Inflammatory macrophage treated with lipopolysaccharide for 4 hours (primary cell): ENCODE measurements at regions not wholly inside any gene's neighbourhood (a gene's known extent, or its start where the extent isn't known, plus 50 kb on each side); places are given as distances from the start of the nearest gene placed in this dataset.

Experiments used
- DNase-seq: peaks from one replicate; pipeline ENCODE4 v3.0.0-alpha.2; 2020

DNA sequence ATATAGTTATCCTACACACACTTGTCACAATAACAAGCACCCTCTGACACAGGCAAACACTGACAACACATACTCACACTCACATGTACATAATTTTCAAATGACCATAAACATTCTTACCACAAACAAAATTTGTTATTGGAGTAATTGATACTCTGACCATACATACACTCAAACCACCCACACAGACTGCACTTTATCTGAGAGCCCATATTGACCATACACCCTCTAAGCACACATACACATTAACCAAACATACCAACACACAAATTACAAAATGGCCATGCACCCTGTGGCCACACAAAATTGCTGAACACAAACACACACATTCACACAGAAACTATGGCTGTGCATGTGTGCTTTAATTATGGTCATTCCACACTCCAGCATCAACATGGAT is 79.1 kb upstream of the FAM120A start:
- no peak for DNase-seq

DNA sequence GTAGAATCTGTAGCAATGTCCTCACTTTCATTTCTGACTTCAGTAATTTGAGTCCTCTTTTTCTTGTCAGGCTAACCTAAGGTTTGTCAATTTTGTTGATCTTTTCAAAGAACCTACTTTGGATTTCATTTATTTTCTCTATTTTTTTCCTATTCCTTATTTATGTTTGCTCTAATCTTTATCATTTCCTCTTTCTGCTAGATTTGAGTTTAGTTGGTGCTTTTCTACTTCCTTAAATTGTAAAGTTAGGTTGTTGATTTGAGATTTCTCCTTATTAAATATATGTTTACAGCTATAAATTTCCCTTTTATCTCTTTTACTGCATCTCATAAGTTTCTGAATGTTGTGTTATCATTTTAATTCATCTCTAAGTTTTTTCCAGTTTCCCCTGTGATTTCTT is 75.1 kb upstream of the FAM120A start:
- peak; percentile 32 for DNase-seq

GRCh38 chr9:93378276-93378675 is 73.2 kb upstream of the FAM120A start:
- DNase-seq = no peak

GRCh38 chr9:93379051-93379450 is 72.4 kb upstream of the FAM120A start:
- DNase-seq = no peak

DNA sequence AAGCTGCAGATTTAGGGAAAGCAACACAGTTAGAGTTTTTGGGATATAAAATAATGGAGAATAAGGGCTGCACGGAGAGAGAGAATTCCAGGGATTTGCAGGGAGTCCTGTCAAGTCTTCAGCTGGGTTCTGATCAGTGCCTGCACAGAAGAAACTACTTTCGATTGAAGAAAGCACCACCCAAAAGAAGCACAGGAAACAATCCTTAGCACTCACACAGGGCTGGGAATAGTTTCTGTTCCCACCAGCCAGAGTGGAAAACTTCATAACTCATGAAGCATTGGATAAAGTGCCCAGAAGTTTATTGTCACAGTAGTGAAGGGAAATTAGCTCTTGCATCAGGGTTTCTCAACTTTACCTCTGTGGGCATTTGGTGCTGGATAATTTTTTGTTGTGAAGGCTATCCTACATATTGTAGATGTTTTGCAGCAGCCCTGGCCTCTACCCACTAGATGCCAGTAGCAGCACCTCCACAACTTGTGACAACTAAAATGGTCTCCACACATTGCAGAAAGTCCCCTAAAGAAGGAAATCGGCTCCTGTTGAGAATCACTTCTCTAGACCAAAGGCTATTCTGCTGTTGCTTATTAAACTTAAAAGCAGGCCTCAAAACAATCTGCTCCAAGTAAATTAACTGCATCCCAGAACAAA is 71.0 kb upstream of the FAM120A start:
- DNase-seq = no peak

- DNase-seq = no peak
Measured at GRCh38 chr9:93387791-93388190, 63.7 kb upstream of the FAM120A start.

DNA sequence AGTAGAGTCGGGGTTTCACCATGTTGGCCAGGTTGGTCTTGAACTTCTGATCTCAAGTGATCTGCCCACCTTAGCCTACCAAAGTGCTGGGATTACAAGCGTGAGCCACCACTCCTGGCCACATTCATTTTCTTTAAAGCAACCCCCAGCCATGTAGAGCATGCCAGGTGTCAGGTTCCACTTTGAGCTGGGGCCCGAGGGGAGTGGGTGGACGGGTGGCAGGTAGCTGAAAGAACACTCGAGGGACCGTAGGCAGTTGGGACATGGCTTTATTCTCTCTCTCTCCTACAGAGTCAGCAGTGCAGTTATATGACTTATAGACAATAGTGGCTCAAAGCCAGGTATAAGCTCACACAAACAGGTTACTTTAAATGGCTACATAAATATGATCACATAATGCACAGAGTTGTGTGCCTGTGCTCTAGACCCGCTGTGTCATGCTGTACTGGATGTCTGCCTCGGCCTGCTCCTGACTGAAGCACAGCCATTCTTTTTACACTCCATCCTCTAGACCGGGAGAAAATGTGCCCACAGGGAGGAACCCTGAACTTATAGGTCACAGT is 60.5 kb upstream of the FAM120A start:
- DNase-seq = no peak

GRCh38 chr9:93391898-93392297 is 59.6 kb upstream of the FAM120A start:
- DNase-seq = no peak

DNA sequence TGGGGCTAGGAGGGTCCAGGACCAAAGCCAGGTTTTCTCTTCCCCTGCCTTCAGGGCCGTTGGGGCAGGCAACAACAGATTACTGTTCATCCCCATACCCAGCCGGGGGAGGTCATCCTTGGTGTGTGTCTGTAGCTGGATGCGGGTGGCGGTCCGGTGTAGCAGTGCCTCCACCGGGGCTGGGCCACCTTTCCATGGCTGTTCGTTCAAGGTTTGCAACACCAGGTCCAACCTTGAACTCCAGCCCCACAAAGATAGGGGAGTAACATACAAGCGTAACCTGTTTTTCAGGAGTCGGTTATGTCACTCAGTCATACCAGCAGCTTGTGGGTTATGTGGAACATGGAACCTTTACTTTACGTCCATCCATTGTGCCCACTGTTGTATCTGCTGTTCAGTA is 58.5 kb upstream of the FAM120A start:
- no peak for DNase-seq
